Endodermal cell (in vitro differentiated cells): ENCODE measurements at regions not wholly inside any gene's neighbourhood (a gene's known extent, or its start where the extent isn't known, plus 50 kb on each side); places are given as distances from the start of the nearest gene placed in this dataset.

Experiments
- DNase-seq: peaks from one replicate; pipeline ENCODE4 v3.0.0-alpha.2; 2017
- H3K27ac ChIP-seq: 2 replicates; pipeline ENCODE4 v1.5.1; 2013; ENCODE audit warnings: mild to moderate bottlenecking, low read depth, low read length, moderate library complexity
- H3K27me3 ChIP-seq: 2 replicates; pipeline ENCODE4 v1.6.1; 2013; ENCODE audit warnings: mild to moderate bottlenecking, low read length, moderate library complexity; ENCODE audit not compliant: insufficient read depth, control insufficient read depth, poor library complexity, severe bottlenecking
- H3K36me3 ChIP-seq: 2 replicates; pipeline ENCODE4 v1.7.0; 2013; ENCODE audit warnings: mild to moderate bottlenecking, low read length, moderate library complexity; ENCODE audit not compliant: control insufficient read depth, insufficient read depth
- H3K4me1 ChIP-seq: one replicate; pipeline ENCODE4 v1.7.0; 2013; ENCODE audit warnings: low read length; ENCODE audit not compliant: control insufficient read depth, insufficient read depth
- H3K4me3 ChIP-seq: 2 replicates; pipeline ENCODE4 v1.5.1; 2013; ENCODE audit warnings: mild to moderate bottlenecking, low read length, moderate library complexity
- H3K9ac ChIP-seq: 2 replicates; pipeline ENCODE4 v1.6.1; 2013; ENCODE audit warnings: mild to moderate bottlenecking, low read length, moderate library complexity; ENCODE audit not compliant: poor library complexity, severe bottlenecking; ENCODE audit errors: extremely low read depth
- H3K9me3 ChIP-seq: 2 replicates; pipeline ENCODE4 v1.6.1; 2013; ENCODE audit warnings: mild to moderate bottlenecking, low read length, moderate library complexity; ENCODE audit not compliant: control insufficient read depth
- H3K27ac Mint-ChIP-seq: 2 replicates; pipeline ENCODE4 v1.8.0; 2020; ENCODE audit warnings: mixed read lengths
- H3K27me3 Mint-ChIP-seq: 2 replicates; pipeline ENCODE4 v1.8.0; 2021; ENCODE audit warnings: mild to moderate bottlenecking, mixed read lengths; ENCODE audit not compliant: insufficient read depth
- H3K36me3 Mint-ChIP-seq: 2 replicates; pipeline ENCODE4 v1.8.0; 2020; ENCODE audit warnings: low read depth, mixed read lengths
- H3K4me1 Mint-ChIP-seq: 2 replicates; pipeline ENCODE4 v1.8.0; 2020; ENCODE audit warnings: mixed read lengths
- H3K4me3 Mint-ChIP-seq: 2 replicates; pipeline ENCODE4 v1.8.0; 2020; ENCODE audit warnings: mild to moderate bottlenecking, moderate library complexity, mixed read lengths
- H3K9me3 Mint-ChIP-seq: 2 replicates; pipeline ENCODE4 v1.8.0; 2020; ENCODE audit warnings: mild to moderate bottlenecking, mixed read lengths
- WGBS, 2 experiments: methylation state at CpG; one replicate each; pipeline versions ENCODE4 v1.1.5 to v1.1.7; 2013; ENCODE audit warnings: missing lambda C conversion rate in 2 of 2, mixed read lengths in 1 of 2; ENCODE audit not compliant: insufficient coverage in 1 of 2, insufficient read length in 1 of 2; 5-methylcytosine and 5-hydroxymethylcytosine counted together
- TF ChIP-seq, protein P1 (sequence below): fragments of 200-600 bp; sonication (generic); conservative IDR thresholded peaks from 2 replicates; pipeline ENCODE4 v1.5.0; 2021; ENCODE audit warnings: antibody characterized with exemption, mild to moderate bottlenecking

DNA sequence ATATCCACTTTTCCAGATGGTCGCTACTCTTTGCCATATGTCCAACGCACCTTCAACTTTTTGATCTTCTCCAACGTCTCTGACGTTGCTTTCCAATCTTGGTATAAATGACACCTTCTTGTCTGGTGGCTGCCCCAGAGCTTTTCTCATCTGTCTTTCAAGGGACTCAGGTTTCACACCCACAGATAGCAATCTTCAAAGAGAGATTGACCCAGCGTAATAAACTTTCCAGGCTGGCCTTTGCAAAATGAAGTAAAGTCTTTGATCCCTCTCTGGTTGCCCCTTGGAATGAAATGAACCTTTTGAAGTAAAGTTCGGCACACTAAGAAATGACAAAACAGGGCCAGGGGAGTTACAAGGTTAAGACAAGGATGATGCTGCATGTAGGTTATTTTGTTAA, 138.4 kb upstream of the BDNF start:
- Histone ChIP-seq H3K9me3 (peaks cover 6% of the 10 kb centered on the region), H3K4me1 (no peaks in the 10 kb centered on the region), H3K36me3 (no peaks in the 10 kb centered on the region), H3K27ac (no peak overlapping the region), H3K27me3 (peaks cover 87% of the 10 kb centered on the region), H3K4me3 (no peak overlapping the region), H3K9ac (no peak overlapping the region)
- no peak overlapping the region for H3K27ac Mint-ChIP-seq
- peaks cover 5% of the 10 kb centered on the region for H3K4me1 Mint-ChIP-seq
- no peak for DNase-seq
- H3K4me3 Mint-ChIP-seq, result no peak overlapping the region
- H3K9me3 Mint-ChIP-seq, result no peaks in the 10 kb centered on the region
- 47 to 55% methylated on average over 2 to 6 of the region's 6 CpGs for WGBS, 2 experiments
- TF ChIP-seq, protein P1, sequence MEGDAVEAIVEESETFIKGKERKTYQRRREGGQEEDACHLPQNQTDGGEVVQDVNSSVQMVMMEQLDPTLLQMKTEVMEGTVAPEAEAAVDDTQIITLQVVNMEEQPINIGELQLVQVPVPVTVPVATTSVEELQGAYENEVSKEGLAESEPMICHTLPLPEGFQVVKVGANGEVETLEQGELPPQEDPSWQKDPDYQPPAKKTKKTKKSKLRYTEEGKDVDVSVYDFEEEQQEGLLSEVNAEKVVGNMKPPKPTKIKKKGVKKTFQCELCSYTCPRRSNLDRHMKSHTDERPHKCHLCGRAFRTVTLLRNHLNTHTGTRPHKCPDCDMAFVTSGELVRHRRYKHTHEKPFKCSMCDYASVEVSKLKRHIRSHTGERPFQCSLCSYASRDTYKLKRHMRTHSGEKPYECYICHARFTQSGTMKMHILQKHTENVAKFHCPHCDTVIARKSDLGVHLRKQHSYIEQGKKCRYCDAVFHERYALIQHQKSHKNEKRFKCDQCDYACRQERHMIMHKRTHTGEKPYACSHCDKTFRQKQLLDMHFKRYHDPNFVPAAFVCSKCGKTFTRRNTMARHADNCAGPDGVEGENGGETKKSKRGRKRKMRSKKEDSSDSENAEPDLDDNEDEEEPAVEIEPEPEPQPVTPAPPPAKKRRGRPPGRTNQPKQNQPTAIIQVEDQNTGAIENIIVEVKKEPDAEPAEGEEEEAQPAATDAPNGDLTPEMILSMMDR, result no peak
- peaks cover 37% of the 10 kb centered on the region for H3K27me3 Mint-ChIP-seq
- no peaks in the 10 kb centered on the region for H3K36me3 Mint-ChIP-seq

DNA sequence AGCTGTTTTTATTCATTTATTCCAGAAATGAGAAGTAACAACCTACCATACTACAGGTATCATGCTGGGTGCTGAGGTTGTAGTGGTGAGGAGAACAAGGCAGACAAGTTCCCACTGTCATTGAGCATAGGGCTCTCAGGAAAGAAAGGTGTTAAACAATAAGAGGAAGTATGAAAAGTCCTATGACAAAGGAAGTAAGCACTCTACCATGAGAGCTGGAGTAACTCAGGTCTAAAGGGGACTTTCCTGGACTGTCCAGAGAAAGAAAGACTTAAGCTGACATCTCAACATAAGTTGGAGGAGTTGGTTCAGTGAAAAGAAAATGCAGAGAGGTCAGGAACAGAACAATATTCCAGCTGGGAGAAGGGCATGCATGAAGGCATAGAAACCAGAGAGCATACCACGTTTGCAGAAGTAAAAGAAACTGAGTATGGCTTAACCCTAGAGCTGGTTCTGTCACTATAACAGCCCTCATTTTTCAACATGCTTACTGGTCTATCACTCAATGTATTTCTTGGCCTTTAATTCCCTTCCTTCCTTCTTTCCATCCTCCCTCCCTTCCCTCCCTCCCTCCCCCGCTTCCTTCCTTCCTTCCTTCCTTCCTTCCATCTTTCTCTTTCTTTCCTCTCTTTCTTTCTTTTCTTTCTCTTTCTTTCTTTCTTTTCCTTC, 137.8 kb upstream of the BDNF start:
- Mint-ChIP-seq H3K4me3 (no peak overlapping the region), H3K36me3 (no peaks in the 10 kb centered on the region), H3K9me3 (peaks cover under 1% of the 10 kb centered on the region), H3K4me1 (peaks cover 5% of the 10 kb centered on the region), H3K27me3 (peaks cover 36% of the 10 kb centered on the region), H3K27ac (no peak overlapping the region)
- TF ChIP-seq, protein P1, result no peak
- WGBS, 2 experiments, result 91 to 100% methylated on average over 1 to 2 of the region's 2 CpGs
- H3K4me3 ChIP-seq, result no peak overlapping the region
- peaks cover 5% of the 10 kb centered on the region for H3K9me3 ChIP-seq
- no peak for DNase-seq
- H3K27ac ChIP-seq, result no peak overlapping the region
- no peak overlapping the region for H3K9ac ChIP-seq
- no peaks in the 10 kb centered on the region for H3K36me3 ChIP-seq
- no peaks in the 10 kb centered on the region for H3K4me1 ChIP-seq
- H3K27me3 ChIP-seq, result peaks cover 85% of the 10 kb centered on the region

DNA sequence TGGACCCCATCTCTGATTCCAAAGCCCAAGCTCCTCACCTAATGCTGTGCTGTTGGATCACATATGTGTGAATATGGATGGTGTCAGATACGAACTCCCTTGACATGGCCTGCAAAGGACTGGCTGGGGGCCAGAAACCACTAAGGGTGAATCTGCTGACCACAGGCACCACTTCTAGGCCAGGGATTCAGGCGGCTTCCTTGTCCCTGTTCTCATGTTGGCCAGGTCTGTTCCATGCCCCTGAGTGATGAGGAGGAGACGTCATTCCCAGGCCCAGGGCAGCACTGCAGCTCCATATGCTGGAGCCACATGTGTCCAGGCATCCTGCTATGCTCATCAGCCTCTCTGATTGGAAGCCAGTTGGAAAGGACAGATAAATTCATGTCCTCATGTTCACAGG, 130.0 kb upstream of the BDNF start:
- TF ChIP-seq, protein P1, result no peak
- Mint-ChIP-seq H3K27me3 (peaks cover 16% of the 10 kb centered on the region), H3K27ac (no peak overlapping the region), H3K36me3 (no peaks in the 10 kb centered on the region), H3K4me1 (no peaks in the 10 kb centered on the region), H3K9me3 (peaks cover 5% of the 10 kb centered on the region), H3K4me3 (no peak overlapping the region)
- no peak for DNase-seq
- no peaks in the 10 kb centered on the region for H3K36me3 ChIP-seq
- WGBS, 2 experiments, result 85 to 93% methylated on average over 3 of the region's 3 CpGs
- no peak overlapping the region for H3K27ac ChIP-seq
- no peaks in the 10 kb centered on the region for H3K9me3 ChIP-seq
- H3K4me1 ChIP-seq, result no peaks in the 10 kb centered on the region
- no peak overlapping the region for H3K4me3 ChIP-seq
- H3K27me3 ChIP-seq, result peaks cover 36% of the 10 kb centered on the region
- H3K9ac ChIP-seq, result no peak overlapping the region
